Mucosa of gallbladder (tissue), 1 donor: ENCODE measurements at regions not wholly inside any gene's neighbourhood (a gene's known extent, or its start where the extent isn't known, plus 50 kb on each side); places are given as distances from the start of the nearest gene placed in this dataset.

ENCODE experiments used
- DNase-seq: peaks from one replicate; pipeline ENCODE4 v3.0.0-alpha.2; 2020; ENCODE audit warnings: low spot score
- donor health status: DM: no; HTN: no; CAD: no.

- DNase-seq = no peak
Observed at GRCh38 chr12:83821967-83822366, 1090.6 kb downstream of the SLC6A15 start.

GRCh38 chr12:83818881-83819280 lies 1093.7 kb downstream of the SLC6A15 start:
- DNase-seq = peak; percentile 72

- no peak for DNase-seq
Observed at GRCh38 chr12:83817730-83818129, 1094.9 kb downstream of the SLC6A15 start.

- no peak for DNase-seq
Observed at GRCh38 chr12:83808591-83808990, 1104.0 kb downstream of the SLC6A15 start.

- no peak for DNase-seq
Observed at GRCh38 chr12:83807871-83808270, 1104.7 kb downstream of the SLC6A15 start.

- peak; percentile 19 for DNase-seq
Observed at GRCh38 chr12:83805873-83806272, 1106.7 kb downstream of the SLC6A15 start.

- no peak for DNase-seq
Observed at GRCh38 chr12:83805156-83805772, 1107.3 kb downstream of the SLC6A15 start.

- no peak for DNase-seq
Observed at GRCh38 chr12:83801972-83802371, 1110.6 kb downstream of the SLC6A15 start.

GRCh38 chr12:83800022-83800421 lies 1112.6 kb downstream of the SLC6A15 start:
- no peak for DNase-seq

GRCh38 chr12:83796531-83796930 lies 1109.8 kb downstream of the TMTC2 start:
- no peak for DNase-seq

GRCh38 chr12:83793616-83794015 lies 1106.9 kb downstream of the TMTC2 start:
- DNase-seq = no peak

- DNase-seq = no peak
Observed at GRCh38 chr12:83784298-83784890, 1097.7 kb downstream of the TMTC2 start.

- no peak for DNase-seq
Observed at GRCh38 chr12:83779526-83779925, 1092.8 kb downstream of the TMTC2 start.

- no peak for DNase-seq
Observed at GRCh38 chr12:83769151-83769550, 1082.4 kb downstream of the TMTC2 start.

GRCh38 chr12:83767723-83768122 lies 1081.0 kb downstream of the TMTC2 start:
- DNase-seq = no peak

- DNase-seq = no peak
Observed at GRCh38 chr12:83763425-83763824, 1076.7 kb downstream of the TMTC2 start.

GRCh38 chr12:83759906-83760305 lies 1073.2 kb downstream of the TMTC2 start:
- no peak for DNase-seq

- DNase-seq = no peak
Observed at GRCh38 chr12:83758888-83759631, 1072.4 kb downstream of the TMTC2 start.

GRCh38 chr12:83753904-83754303 lies 1067.2 kb downstream of the TMTC2 start:
- no peak for DNase-seq

GRCh38 chr12:83753205-83753604 lies 1066.5 kb downstream of the TMTC2 start:
- DNase-seq = no peak

- no peak for DNase-seq
Observed at GRCh38 chr12:83739607-83740006, 1052.9 kb downstream of the TMTC2 start.

GRCh38 chr12:83710851-83711250 lies 1024.1 kb downstream of the TMTC2 start:
- no peak for DNase-seq

GRCh38 chr12:83709899-83710298 lies 1023.2 kb downstream of the TMTC2 start:
- DNase-seq = no peak
